ENCODE measurements at regions not wholly inside any gene's neighbourhood (a gene's known extent, or its start where the extent isn't known, plus 50 kb on each side); places are given as distances from the start of the nearest gene placed in this dataset.
"Not testable (repeated sequence)": the region's sequence is repeated elsewhere in the genome, so short reads cannot be mapped to it uniquely, and the experiment has no call there.

- DNase-seq (ENCODE audit: extremely low read depth, low read depth, low spot score) = no peak
Observed at GRCh38 chr4:127268367-127268766, 364.4 kb upstream of the INTU start.

GRCh38 chr4:127277023-127277422 is 355.7 kb upstream of the INTU start:
- not testable (repeated sequence) for DNase-seq (ENCODE audit: extremely low read depth, low read depth, low spot score)

GRCh38 chr4:127284236-127284635 is 348.5 kb upstream of the INTU start:
- DNase-seq (ENCODE audit: extremely low read depth, low read depth, low spot score) = no peak

- no peak for DNase-seq (ENCODE audit: extremely low read depth, low read depth, low spot score)
Observed at GRCh38 chr4:127291316-127291715, 341.4 kb upstream of the INTU start.

- no peak for DNase-seq (ENCODE audit: extremely low read depth, low read depth, low spot score)
Observed at GRCh38 chr4:127293496-127293895, 339.3 kb upstream of the INTU start.

- DNase-seq (ENCODE audit: extremely low read depth, low read depth, low spot score) = no peak
Observed at GRCh38 chr4:127304356-127304755, 328.4 kb upstream of the INTU start.

GRCh38 chr4:127307996-127308395 is 324.8 kb upstream of the INTU start:
- no peak for DNase-seq (ENCODE audit: extremely low read depth, low read depth, low spot score)

GRCh38 chr4:127309369-127310102 is 323.2 kb upstream of the INTU start:
- DNase-seq (ENCODE audit: extremely low read depth, low read depth, low spot score) = no peak

- DNase-seq (ENCODE audit: extremely low read depth, low read depth, low spot score) = no peak
Observed at GRCh38 chr4:127311371-127311770, 321.4 kb upstream of the INTU start.

- DNase-seq (ENCODE audit: extremely low read depth, low read depth, low spot score) = no peak
Observed at GRCh38 chr4:127311924-127312323, 320.8 kb upstream of the INTU start.

- no peak for DNase-seq (ENCODE audit: extremely low read depth, low read depth, low spot score)
Observed at GRCh38 chr4:127313767-127314166, 319.0 kb upstream of the INTU start.

- no peak for DNase-seq (ENCODE audit: extremely low read depth, low read depth, low spot score)
Observed at GRCh38 chr4:127327491-127327890, 305.3 kb upstream of the INTU start.

GRCh38 chr4:127335073-127335620 is 297.6 kb upstream of the INTU start:
- no peak for DNase-seq (ENCODE audit: extremely low read depth, low read depth, low spot score)

GRCh38 chr4:127335732-127336131 is 297.0 kb upstream of the INTU start:
- DNase-seq (ENCODE audit: extremely low read depth, low read depth, low spot score) = no peak

- not testable (repeated sequence) for DNase-seq (ENCODE audit: extremely low read depth, low read depth, low spot score)
Observed at GRCh38 chr4:127343123-127343522, 289.6 kb upstream of the INTU start.

GRCh38 chr4:127344071-127344470 is 288.7 kb upstream of the INTU start:
- no peak for DNase-seq (ENCODE audit: extremely low read depth, low read depth, low spot score)

GRCh38 chr4:127347936-127348335 is 284.8 kb upstream of the INTU start:
- DNase-seq (ENCODE audit: extremely low read depth, low read depth, low spot score) = no peak

GRCh38 chr4:127352220-127353113 is 280.3 kb upstream of the INTU start:
- DNase-seq (ENCODE audit: extremely low read depth, low read depth, low spot score) = no peak

GRCh38 chr4:127355743-127356142 is 277.0 kb upstream of the INTU start:
- DNase-seq (ENCODE audit: extremely low read depth, low read depth, low spot score) = no peak

- DNase-seq (ENCODE audit: extremely low read depth, low read depth, low spot score) = no peak
Observed at GRCh38 chr4:127357765-127358164, 275.0 kb upstream of the INTU start.

- no peak for DNase-seq (ENCODE audit: extremely low read depth, low read depth, low spot score)
Observed at GRCh38 chr4:127362686-127363085, 270.1 kb upstream of the INTU start.

GRCh38 chr4:127364397-127364796 is 268.4 kb upstream of the INTU start:
- no peak for DNase-seq (ENCODE audit: extremely low read depth, low read depth, low spot score)
